RWPE2 (cell line): ENCODE measurements at regions not wholly inside any gene's neighbourhood (a gene's known extent, or its start where the extent isn't known, plus 50 kb on each side); places are given as distances from the start of the nearest gene placed in this dataset.

Experiments used
- ATAC-seq: fragments of 200-7000 bp; cut with Tn5 transposase; 3 replicates; pipeline ENCODE4 v1.9.1; 2021; ENCODE audit warnings: low read depth
- DNase-seq: peaks from one replicate; pipeline ENCODE4 v3.0.0-alpha.2; 2020; ENCODE audit warnings: low spot score
- H3K27ac ChIP-seq: fragments of 450-650 bp; 2 replicates; pipeline ENCODE4 v1.5.1; 2017; ENCODE audit warnings: mild to moderate bottlenecking; ENCODE audit not compliant: poor library complexity, severe bottlenecking
- H3K27me3 ChIP-seq: fragments of 250-450 bp; sonication (Bioruptor Pico); 2 replicates; pipeline ENCODE4 v1.5.1; 2021; ENCODE audit warnings: mild to moderate bottlenecking, moderate library complexity; ENCODE audit not compliant: insufficient read depth, poor library complexity, severe bottlenecking
- H3K36me3 ChIP-seq: fragments of 250-450 bp; sonication (Bioruptor Pico); 2 replicates; pipeline ENCODE4 v1.5.1; 2020; ENCODE audit warnings: low read depth, mild to moderate bottlenecking, moderate library complexity
- H3K4me1 ChIP-seq: fragments of 250-450 bp; sonication (Bioruptor Pico); 2 replicates; pipeline ENCODE4 v1.5.1; 2021; ENCODE audit warnings: mild to moderate bottlenecking, moderate library complexity; ENCODE audit not compliant: insufficient read depth, poor library complexity, severe bottlenecking
- H3K4me3 ChIP-seq: fragments of 250-450 bp; sonication (Bioruptor Pico); 2 replicates; pipeline ENCODE4 v1.5.1; 2021; ENCODE audit warnings: mild to moderate bottlenecking, moderate library complexity; ENCODE audit not compliant: severe bottlenecking
- H3K9me3 ChIP-seq: fragments of 250-450 bp; sonication (Bioruptor Pico); 2 replicates; pipeline ENCODE4 v1.5.1; 2021; ENCODE audit warnings: mild to moderate bottlenecking, moderate library complexity; ENCODE audit not compliant: severe bottlenecking
- TF ChIP-seq, protein P1 (sequence below): fragments of 450-650 bp; IDR thresholded peaks from one replicate; pipeline ENCODE4 v1.5.1; 2017; ENCODE audit warnings: mild to moderate bottlenecking, moderate library complexity; ENCODE audit not compliant: poor library complexity, severe bottlenecking

DNA sequence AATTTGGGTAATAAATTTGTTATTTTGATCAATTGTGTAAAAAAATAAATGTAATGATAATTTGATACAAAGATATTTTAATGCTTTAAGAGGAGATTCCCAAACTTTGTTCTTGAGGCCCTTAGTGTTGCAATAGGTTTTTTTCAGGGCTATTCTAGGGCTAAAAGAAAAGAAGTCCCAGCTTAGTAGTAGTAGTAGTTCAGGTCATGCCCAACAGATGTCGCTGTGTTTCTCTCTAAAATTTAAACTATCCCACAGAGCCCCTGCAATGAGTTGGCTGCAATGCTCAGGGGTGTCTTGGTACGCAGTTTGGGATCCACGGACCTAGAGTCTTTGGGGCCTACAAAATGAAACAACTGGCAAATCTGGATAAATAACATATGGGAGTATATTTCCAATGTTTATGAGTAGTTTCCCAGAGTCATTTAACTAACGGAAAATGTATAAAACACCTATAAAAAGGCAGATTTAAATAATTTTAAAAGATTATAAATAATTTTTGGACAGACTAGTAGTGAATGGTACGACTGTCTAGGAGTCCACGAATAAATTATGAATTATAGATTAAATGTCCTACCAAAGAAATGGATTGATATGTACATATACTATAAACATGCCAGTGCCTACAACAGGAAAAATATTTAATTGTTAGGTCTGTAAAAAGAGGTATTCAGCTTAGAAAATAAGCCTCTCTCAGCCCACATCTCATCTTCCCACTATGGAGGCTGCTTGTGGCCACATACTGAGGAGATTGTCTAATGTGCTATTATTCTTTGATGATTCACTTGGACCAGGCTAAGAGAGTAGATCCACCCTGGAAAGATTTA lies 228.5 kb upstream of the PMFBP1 start:
- ATAC-seq (peak; percentile 71), DNase-seq (no peak)
- Histone ChIP-seq H3K9me3 (no peaks in the 10 kb centered on the region), H3K4me1 (no peaks in the 10 kb centered on the region), H3K4me3 (no peak overlapping the region), H3K27ac (no peak overlapping the region), H3K27me3 (no peaks in the 10 kb centered on the region), H3K36me3 (no peaks in the 10 kb centered on the region)
- TF ChIP-seq, protein P1, sequence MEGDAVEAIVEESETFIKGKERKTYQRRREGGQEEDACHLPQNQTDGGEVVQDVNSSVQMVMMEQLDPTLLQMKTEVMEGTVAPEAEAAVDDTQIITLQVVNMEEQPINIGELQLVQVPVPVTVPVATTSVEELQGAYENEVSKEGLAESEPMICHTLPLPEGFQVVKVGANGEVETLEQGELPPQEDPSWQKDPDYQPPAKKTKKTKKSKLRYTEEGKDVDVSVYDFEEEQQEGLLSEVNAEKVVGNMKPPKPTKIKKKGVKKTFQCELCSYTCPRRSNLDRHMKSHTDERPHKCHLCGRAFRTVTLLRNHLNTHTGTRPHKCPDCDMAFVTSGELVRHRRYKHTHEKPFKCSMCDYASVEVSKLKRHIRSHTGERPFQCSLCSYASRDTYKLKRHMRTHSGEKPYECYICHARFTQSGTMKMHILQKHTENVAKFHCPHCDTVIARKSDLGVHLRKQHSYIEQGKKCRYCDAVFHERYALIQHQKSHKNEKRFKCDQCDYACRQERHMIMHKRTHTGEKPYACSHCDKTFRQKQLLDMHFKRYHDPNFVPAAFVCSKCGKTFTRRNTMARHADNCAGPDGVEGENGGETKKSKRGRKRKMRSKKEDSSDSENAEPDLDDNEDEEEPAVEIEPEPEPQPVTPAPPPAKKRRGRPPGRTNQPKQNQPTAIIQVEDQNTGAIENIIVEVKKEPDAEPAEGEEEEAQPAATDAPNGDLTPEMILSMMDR: peak; percentile 89

DNA sequence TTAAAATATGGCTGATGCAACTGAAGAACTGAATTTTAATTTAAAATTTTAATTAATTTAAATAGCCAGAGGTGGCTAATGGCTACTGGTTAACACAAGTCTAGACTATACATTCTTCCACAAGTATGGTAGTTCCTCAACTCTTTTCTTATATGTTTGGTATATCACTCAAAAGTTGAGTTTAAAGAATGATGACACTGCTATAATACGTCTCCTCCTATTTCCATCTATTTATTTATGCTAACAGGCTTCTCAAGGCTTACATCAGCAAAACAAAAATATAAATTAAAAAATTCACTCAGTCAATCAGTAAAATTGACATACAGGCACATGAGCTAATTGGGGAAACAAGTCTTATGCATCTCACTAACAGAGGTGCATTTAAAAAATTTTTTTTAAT lies 227.9 kb upstream of the PMFBP1 start:
- Histone ChIP-seq H3K4me1 (no peaks in the 10 kb centered on the region), H3K36me3 (no peaks in the 10 kb centered on the region), H3K9me3 (no peaks in the 10 kb centered on the region), H3K27me3 (no peaks in the 10 kb centered on the region), H3K4me3 (no peak overlapping the region), H3K27ac (no peak overlapping the region)
- DNase-seq (no peak), ATAC-seq (no peak)
- TF ChIP-seq, protein P1: no peak

DNA sequence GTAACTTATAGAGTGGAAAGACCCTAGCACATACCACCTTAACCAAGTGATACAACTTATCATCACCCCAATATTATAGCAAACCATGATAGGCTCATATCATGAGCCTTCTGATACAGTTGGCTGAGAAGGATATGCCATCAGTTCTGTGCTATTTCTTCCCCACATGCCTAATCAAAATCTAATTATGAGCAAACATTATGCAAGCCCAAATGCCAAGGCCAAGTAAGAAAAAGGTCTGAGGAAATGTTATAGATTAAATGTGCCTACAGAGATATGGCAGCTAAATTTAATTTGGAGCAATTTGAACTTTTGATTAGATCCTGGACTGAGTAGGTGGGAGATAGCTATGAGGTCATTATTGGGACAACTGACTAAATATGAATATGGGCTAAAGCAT lies 225.9 kb upstream of the PMFBP1 start:
- ATAC-seq (no peak), DNase-seq (no peak)
- no peak overlapping the region for H3K27ac ChIP-seq
- H3K27me3 ChIP-seq: no peaks in the 10 kb centered on the region
- no peaks in the 10 kb centered on the region for H3K4me1 ChIP-seq
- TF ChIP-seq, protein P1: no peak
- no peak overlapping the region for H3K4me3 ChIP-seq
- no peaks in the 10 kb centered on the region for H3K36me3 ChIP-seq
- H3K9me3 ChIP-seq: no peaks in the 10 kb centered on the region

DNA sequence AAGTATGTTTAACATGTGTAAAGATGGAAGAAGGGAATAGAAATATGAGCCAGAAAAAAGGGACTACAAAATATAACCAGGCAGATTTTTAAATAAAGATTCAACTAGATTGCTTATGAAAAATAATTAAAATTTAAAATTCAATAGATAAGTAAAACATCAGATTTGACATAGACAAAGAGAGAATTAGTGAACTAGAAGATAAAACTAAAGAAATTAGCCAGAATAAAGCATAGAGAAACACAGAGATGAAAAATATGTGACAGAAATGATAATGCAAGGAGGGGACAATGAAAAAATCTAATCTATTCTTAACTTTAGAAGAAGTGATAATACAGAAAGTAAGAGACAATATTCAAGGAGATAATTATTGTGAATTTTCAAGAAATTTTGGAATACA lies 222.6 kb upstream of the PMFBP1 start:
- Histone ChIP-seq H3K27me3 (no peaks in the 10 kb centered on the region), H3K27ac (no peak overlapping the region), H3K4me3 (no peak overlapping the region), H3K4me1 (no peaks in the 10 kb centered on the region), H3K9me3 (no peaks in the 10 kb centered on the region), H3K36me3 (peaks cover 7% of the 10 kb centered on the region; the same call in 1 of the 2 replicates)
- ATAC-seq (no peak), DNase-seq (no peak)
- TF ChIP-seq, protein P1: no peak

DNA sequence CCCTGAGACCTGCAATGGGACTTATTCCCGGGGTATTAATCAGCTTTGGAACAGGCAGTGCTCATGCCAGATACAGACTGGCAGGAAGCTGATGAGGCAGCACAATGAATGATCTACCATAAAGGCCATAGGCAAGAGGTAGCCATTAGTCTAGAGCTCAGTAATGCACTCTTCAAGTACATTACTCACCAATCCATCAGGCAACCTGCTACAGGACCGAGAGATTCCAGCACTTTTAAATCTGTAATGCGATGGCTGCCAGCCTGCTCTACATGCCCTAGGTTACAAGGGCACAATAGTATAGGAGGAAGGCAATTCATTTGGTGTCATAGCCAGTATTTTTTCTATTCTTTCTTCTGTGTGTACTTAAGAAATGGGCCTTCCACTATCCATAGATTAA lies 217.8 kb upstream of the PMFBP1 start:
- TF ChIP-seq, protein P1: no peak
- H3K9me3 ChIP-seq: peaks cover 12% of the 10 kb centered on the region
- no peak overlapping the region for H3K27ac ChIP-seq
- ATAC-seq (no peak), DNase-seq (no peak)
- H3K27me3 ChIP-seq: no peaks in the 10 kb centered on the region
- H3K36me3 ChIP-seq: peaks cover 22% of the 10 kb centered on the region
- H3K4me1 ChIP-seq: no peaks in the 10 kb centered on the region
- H3K4me3 ChIP-seq: no peak overlapping the region
